ENCODE measurements at regions not wholly inside any gene's neighbourhood (a gene's known extent, or its start where the extent isn't known, plus 50 kb on each side); places are given as distances from the start of the nearest gene placed in this dataset.

- no peak for TF ChIP-seq CTCF (conservative IDR thresholded peaks at IDR 0.05)
- TF ChIP-seq EZH2 (IDR thresholded peaks at IDR 0.05; ENCODE audit: low read depth), result no peak
Observed at GRCh38 chr6:138582573-138582972, 83.3 kb upstream of the NHSL1 start.

All from PC-9 (cell line).